HG03095 (cell line): ENCODE measurements at regions not wholly inside any gene's neighbourhood (a gene's known extent, or its start where the extent isn't known, plus 50 kb on each side); places are given as distances from the start of the nearest gene placed in this dataset.

Source experiments
- ATAC-seq: cut with Tn5 transposase; IDR thresholded peaks from one replicate; pipeline ENCODE4 v1.9.1; 2021; ENCODE audit warnings: moderate library complexity; ENCODE audit not compliant: unreplicated experiment

DNA sequence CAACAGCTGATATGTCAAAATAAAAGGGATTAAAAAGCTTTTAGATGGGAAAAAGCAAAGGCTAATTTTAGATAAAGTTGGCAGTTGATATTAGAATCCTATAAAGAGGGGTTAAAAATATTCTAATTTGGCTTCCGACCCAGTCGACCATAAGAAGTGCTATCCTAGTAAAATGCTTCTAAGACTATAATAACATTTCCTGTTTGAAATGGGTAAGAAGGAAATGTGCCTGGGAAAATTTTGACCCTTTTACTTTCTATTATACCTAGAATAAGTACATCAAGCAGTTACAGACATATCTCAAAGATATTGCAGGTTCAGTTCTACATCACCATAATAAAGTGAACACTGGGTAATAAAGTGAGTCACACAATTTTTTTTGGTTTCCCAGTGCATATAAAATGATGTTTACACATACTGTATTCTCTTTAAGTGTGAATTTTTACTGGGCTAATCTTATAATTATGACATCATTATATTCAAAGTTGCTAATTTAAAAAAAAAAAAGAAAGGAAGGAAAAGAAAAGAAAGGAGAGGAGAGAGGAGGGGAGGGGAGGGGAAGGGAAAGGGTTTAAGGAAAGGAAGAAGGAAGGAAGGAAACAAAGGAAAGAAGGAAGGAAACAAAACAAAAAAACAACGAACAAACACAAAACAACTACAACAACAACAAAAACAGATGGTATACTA lies 308.2 kb upstream of the NR5A2 start:
- ATAC-seq = no peak

DNA sequence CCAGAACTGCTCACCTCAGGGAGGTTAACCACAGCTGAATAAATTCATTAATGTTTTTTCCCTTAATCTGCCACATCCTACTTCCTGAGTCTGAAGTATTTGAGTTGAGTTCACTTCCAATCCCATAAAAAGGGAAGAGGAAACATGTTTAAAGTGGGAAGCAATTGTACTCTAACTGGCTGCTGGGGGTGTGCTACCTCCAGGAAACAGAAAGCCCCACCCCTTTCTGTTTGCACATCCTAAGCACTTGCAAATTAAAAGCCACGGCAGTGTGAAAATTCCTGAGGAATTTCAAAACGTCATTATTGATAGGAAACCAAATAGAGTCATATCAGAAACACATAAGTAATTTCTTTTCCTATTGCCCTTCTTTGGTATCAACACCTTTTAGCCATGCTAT lies 307.0 kb upstream of the NR5A2 start:
- ATAC-seq = no peak

DNA sequence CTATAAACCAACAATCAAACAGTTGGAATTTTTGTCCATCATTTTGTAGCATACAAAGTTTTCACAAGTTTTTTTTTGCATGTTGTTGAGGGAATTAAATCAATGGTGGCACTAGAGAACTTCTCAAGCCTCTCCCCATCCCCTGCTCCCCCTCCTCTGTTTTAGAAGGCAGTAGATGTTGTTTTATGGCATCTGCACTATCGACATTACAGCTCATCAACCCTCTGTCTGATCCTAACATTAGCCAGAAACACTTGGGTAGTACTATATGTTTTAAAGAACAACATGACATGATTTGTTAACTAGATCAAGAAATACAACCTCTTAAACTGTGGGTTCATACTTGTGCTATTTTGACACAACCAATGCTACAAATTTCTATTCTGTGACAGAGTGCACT lies 306.5 kb upstream of the NR5A2 start:
- ATAC-seq = no peak

DNA sequence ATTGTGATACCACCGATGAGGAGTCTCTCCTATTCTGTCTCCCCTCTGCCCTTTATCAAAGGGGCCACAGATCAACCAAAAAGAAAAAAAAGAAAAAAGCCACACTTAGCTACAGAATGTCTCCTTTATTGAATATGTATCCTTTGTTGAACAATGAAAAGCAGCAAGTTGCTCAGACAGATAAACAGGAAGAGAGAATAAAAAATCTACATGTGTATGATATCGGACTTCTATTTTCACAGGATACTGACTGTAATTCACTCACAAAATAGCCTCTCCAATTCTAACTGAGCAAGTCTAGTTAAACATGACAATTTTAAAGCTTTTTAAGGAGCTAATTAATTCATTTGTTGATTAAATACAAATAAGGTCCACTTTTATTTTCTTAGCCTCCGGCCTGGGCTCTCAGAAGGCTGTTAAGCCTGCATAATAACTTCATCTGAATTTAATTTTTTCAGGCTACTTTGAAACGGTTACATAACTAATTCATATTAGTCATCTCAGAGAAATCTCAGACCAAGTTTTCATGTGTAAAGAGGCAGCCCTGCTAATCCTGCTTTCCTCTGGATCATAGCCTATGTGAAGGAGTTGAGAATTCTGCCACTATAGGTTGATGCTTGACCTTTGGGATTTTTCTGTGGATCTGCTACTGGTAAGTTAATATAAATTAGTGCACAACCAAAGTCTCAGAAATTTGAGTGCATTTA lies 304.1 kb upstream of the NR5A2 start:
- ATAC-seq = no peak

DNA sequence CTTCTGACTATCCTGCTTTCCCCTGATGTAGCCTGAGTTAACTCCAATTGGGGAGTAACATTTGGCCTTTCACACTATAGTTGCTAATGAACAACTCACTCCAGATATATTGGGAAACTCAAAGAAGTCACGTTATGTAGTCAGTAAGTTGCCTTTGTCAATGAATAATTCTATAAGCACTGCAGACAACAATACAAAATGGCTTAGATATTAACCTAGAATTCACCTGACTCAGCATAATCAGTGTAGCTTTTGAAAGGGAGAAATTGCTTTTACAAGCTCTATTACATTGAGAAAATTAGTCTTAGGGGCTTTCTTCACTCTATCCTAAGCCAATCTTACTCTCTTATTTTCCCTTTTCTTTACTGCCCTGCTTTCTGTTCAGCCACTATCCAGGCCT lies 303.5 kb upstream of the NR5A2 start:
- ATAC-seq = no peak

DNA sequence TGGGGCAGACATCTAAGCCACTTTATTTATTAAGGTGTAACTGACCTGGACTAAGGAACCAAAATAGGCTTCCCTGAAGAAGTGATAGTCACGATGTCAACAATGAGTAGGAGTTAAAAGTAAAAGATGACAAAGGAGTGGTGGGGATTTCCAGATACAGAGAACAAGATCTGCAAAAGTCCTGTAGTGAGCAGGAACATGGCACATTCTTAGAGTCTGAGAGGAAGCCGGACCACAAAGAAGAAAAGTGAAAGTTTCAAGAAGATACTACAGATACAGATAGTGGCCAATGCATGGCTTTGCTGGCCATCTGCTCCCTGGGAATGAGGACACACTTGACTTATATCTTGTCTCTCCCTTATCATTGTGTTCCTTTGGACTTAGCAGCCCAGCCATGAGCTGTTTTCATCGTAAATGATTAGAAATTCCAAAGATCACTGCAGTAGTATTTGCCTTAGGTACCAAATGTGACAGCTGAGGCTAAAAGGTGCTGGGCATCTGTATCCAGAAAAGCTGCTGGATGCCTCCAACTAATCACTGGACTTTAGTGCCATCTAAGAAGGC lies 302.4 kb upstream of the NR5A2 start:
- ATAC-seq = peak; percentile 86

DNA sequence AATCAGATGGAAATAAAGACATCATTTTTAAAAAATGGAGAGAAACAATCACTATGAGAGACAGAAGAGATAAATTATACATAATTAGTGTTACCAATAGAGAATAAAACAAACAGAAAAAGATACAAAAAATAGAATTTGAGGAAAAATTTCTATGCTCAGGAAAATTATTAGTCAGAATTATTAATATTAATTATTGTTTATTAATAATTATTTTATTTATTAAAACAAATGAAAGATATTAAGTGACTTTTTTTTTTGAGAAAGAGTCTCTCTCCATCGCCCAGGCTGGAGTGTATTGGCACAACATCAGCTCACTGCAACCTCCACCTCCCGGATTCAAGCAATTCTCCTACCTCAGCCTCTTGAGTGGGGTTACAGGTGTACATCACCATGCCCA lies 299.8 kb upstream of the NR5A2 start:
- ATAC-seq = no peak

DNA sequence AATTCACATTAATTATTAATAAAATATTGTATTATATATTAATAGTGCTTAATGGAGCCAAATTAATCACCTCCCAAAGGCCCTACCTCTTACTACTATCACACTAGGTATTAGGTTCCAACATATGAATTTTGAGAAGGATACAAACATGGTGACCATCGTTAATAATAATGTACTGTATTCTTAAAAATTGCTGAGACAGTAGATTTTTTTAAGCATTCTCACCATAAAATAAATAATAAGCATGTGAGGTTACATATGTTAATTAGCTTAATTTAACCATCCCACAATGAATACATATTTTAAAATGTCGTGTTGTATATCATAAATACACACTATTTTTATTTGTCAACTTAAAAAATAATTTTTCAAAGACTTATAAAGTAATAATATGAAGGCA lies 299.2 kb upstream of the NR5A2 start:
- no peak for ATAC-seq

DNA sequence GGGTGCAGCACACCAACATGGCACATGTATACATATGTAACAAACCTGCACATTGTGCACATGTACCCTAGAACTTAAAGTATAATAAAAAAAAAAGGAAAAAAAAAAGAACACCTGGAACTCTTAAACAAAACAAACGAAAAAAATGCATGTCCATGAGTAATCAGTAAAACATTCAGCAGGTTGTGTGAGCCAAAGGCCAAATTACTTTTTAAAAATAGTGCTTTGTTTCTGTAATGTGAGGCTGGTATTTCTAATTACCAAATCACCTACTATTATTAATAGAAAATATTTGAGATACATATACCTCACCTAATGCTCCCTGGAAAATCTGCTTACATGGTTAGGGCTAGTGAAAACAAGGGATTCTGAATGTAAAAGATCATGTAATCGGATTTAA lies 294.4 kb upstream of the NR5A2 start:
- ATAC-seq = no peak

DNA sequence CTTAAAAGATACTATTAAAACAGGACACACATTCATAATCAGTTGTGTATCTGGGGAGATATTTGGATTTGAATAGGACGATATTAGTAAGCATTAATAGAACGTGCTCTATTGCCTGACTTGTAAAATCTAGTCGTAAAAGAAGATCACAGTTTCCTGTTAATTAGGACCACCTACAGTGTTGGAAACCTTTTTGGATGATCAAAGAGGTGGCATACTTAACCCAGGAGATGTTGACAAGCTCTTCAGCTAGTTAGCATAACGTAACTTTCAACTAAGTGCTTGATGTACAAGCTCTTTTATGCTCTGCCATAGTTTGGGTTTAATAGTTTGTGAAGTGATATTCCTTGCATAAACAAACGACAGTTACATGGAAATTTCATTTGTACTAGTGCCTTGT lies 293.3 kb upstream of the NR5A2 start:
- ATAC-seq = no peak

DNA sequence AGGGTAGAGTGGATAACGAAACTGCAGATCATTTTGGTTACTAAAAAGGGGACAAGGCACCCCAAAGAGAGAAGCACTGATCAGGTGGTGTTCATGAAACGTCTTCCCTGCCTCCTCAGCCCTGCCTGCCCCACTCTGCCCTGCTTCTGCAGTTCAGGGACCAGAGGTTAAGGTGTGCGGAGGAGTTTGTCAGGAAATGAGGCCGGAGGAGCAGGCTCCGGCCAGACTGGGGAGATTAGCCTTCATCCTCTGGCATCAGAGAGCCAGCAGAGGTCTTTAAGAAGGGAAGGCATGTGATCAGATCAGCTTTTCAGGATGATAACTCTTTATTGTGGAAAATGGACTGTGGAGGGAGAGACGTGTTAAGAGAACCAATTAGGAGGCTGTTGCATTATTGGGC lies 291.9 kb upstream of the NR5A2 start:
- no peak for ATAC-seq

DNA sequence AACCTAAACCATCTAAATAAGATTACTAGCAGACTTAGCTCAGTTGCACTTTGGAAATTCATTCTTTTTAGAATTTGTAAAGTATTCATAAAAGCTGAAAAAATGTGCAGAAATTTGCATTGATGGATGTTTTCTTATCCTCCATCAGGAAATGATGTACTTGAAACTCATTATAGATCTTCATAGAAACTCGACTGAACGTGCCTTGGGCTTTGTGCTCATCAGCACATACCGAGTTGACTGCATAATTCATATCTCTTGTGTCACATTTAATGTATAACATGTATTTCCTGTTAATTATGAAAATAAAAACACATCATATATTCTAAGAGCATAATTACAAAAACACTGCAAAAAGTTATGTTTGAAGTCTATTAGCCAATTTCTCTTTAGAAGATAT lies 290.9 kb upstream of the NR5A2 start:
- no peak for ATAC-seq

DNA sequence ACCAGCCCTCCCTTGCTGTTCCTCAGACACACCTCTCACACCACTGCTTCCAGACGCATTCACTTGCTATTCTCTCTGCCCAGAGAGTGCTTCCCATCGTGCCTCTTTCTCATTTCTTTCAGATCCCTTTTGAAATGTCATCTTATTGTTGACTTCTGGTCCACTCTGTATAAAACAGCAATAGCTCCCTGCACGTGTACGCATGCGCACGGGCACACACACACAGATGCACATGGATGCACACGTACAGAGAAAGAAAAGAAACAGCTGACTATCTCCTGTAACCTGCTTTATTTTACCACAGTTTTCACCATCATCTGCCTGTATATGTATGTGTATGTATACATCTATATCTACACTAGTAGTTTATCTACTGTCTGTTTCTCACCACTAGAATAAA lies 285.9 kb upstream of the NR5A2 start:
- ATAC-seq = no peak

DNA sequence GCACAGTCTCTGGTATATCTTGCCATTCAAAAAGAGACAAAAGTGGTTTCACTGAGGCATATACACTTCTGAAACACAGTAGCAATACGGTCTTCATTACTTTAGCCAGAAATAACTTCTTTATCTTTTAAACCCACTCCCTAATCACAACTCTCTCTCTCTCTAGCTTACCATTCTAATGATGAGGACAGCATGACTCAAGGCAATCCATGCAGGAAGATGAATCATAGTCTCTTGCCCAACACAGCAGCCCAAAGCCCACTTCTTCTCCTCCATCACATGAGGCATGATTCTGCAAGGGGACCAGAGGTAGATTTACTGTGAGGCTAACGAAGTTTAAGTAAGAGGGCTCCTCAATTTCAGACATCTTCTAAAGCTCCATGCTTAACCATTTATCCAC lies 285.0 kb upstream of the NR5A2 start:
- ATAC-seq = no peak

DNA sequence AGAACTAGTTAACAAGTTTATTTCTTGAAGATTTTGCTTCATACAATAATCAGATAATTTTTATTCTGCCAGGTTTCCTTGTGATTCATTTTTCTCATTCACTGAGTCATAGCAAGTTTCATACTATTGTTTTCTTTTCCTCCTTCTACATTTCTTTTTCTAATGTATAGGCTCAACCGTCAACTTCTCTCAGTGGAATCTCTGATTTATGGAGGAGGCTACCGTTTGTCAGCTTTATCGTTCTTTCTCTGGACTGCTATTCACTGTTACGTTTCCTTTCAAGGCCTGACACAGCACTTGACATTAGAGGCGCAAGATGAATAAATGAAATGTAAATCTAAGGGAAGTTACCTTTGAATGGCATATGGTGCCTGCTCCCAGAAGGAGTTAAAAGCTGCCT lies 284.3 kb upstream of the NR5A2 start:
- no peak for ATAC-seq

DNA sequence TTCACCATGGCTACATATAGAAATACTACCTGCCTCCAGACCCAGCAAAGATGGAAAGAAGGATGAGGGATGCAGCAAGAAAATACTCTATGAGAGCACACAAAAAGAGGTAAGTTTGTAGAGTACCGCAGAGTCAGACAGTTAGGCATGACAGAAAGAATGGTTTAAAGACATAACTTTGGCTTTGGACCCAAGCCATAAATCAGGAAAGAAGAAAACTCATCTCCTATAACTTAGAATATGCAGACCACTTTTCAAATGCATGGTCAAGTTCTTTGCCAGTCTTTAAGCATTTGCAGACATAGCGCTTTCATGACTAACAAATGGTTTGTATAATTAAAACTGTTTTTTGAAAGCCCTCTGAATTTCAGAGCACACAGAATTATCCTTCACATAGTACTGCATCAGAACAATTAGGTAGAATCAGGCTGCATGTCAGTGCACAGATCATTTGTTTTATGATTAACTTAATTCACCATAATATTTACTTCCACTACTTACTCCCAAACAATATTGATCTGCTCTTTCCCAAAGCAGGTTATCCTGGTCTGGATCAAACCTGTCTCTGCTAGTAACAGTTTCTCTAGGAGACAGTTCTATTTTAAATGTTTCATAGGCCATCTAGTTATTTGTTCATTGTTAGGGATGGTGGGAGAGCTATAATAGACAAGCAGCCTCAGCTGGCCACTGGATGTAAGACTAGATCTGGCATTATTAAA lies 280.7 kb upstream of the NR5A2 start:
- ATAC-seq = no peak

DNA sequence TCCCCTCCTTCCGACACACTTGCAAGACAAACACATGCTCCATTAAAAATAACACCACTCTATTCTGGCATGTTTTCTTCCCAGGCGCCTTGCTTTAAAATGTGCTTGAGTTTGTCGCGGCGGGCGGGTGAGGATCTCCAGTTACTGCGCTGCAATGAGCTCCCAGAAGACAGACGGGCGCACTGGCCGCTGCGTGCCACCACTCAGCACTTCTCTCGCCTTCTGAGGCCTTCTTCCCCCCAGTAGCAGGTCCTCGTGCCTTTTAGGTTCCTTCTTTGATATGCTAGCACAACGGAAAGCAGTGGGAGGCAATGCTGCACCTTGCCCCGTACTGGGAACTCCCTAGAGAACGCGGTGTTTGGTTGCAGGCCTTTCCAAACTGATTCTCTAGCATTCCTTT lies 279.5 kb upstream of the NR5A2 start:
- ATAC-seq = no peak

DNA sequence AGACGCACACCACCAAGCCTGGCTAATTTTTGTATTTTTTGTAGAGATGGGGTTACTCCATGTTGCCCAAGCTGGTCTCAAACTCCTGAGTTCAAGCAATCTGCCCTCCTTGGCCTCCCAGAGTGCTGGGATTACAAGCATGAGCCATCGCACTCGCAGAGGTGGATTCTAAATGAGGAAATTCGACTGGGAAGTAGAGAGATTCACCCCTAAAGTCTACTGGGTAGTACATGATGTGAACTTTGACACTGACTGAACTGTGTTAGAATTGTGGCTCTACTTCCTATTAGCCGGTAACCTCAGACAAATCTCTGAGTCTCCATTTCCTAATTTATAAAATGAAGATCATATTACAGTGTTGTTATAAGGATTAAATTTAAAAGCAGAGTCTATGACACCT lies 276.0 kb upstream of the NR5A2 start:
- ATAC-seq = no peak

DNA sequence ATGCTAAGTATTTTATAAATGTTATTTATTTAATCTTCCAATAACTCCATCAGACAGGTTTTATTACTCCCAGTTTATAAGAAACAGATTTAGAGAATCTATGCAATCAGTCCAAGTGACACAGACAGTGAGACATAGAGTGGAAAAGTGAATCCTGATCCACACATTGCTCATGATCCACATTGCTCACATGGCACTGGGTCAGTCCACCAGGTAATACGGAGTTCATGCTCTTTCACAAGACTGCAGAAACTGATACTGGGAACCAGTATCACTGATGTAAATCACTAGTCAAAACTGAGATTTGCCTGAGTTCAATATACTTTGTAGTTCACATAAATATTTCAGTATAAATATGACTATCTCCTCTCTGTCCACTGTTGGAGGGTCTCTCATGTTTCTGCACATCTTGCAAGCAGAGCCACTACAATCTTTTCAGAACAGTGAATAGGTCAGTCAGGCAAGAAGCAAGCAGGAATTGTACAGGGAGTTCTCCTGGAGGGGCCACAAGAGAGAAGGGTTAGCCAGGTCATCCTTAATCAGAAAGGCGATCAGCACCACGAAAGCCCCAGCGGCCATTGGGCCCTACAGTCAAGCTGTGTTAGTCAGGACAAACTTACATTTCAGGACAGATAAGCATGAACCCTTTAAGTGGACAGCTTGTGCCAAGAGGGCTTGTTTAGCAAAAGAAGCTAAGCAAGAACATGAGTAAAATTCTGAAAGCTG lies 275.4 kb upstream of the NR5A2 start:
- ATAC-seq = no peak

DNA sequence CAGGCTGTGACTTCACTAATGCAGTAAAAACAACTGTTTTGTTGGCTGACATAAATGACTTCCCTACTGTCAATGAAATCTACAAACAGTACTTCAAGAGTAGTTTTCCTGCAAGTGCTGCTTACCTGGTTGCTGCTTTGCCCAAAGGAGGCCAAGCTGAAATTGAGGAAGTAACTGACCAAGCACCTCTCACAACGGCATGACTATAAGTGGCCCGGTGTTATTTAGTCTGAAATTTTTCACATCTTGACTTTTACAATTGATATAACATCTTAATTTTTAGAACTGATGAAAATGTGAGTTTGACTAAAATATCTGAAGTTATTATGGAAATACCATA lies 274.9 kb upstream of the NR5A2 start:
- ATAC-seq = no peak

DNA sequence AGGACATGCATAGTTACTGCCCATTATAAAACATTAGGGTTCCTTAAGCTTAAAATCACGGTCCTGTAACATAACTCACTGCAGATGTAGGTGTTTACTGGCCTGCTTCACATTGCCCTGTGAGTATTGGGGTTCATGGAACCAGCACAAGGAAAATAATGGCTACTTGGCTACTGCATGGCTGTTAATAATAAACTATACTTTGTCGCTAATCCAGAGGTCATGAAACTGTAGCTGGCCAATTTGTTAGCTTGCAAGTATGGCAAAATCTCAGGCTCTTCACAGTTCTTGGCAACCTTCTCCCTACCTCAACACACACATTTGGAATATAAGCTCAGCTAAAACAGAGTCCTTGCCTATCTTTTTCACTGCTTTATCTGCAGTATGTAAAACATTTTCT lies 274.0 kb upstream of the NR5A2 start:
- ATAC-seq = no peak
